GM23338 (cell line): ENCODE measurements at regions not wholly inside any gene's neighbourhood (a gene's known extent, or its start where the extent isn't known, plus 50 kb on each side); places are given as distances from the start of the nearest gene placed in this dataset.

Experiments
- ATAC-seq: fragments of 200-7000 bp; cut with Tn5 transposase; 3 replicates; pipeline ENCODE4 v1.9.1; 2020
- DNase-seq: peaks from one replicate; pipeline ENCODE4 v3.0.0-alpha.2; 2015; ENCODE audit warnings: low spot score
- H2AFZ ChIP-seq: fragments of 200-600 bp; sonication (generic); 2 replicates; pipeline ENCODE4 v1.8.0; 2016; ENCODE audit warnings: antibody characterized with exemption, mild to moderate bottlenecking, moderate library complexity
- H3F3A ChIP-seq: fragments of 200-600 bp; sonication (generic); replicated peaks from 2 replicates; pipeline ENCODE4 v1.8.0; 2017; ENCODE audit warnings: antibody characterized with exemption, mixed run types, low read depth
- H3K27ac ChIP-seq: fragments of 200-600 bp; sonication (generic); 2 replicates; pipeline ENCODE4 v1.6.1; 2016; ENCODE audit warnings: low read depth
- H3K27me3 ChIP-seq: fragments of 200-600 bp; sonication (generic); 2 replicates; pipeline ENCODE4 v1.8.0; 2016; ENCODE audit warnings: mild to moderate bottlenecking, mixed run types, moderate library complexity; ENCODE audit not compliant: insufficient read depth
- H3K36me3 ChIP-seq: fragments of 200-600 bp; sonication (generic); 2 replicates; pipeline ENCODE4 v1.8.0; 2016; ENCODE audit warnings: mild to moderate bottlenecking; ENCODE audit not compliant: insufficient read depth
- H3K4me1 ChIP-seq: fragments of 200-600 bp; sonication (generic); 2 replicates; pipeline ENCODE4 v1.8.0; 2016; ENCODE audit warnings: mild to moderate bottlenecking, moderate library complexity; ENCODE audit not compliant: insufficient read depth
- H3K4me2 ChIP-seq: fragments of 200-600 bp; sonication (generic); 2 replicates; pipeline ENCODE4 v1.7.1; 2017; ENCODE audit warnings: mixed run types
- H3K4me3 ChIP-seq: fragments of 200-600 bp; sonication (generic); 2 replicates; pipeline ENCODE4 v1.6.1; 2016; ENCODE audit warnings: mixed run types
- H3K79me2 ChIP-seq: fragments of 200-600 bp; sonication (generic); replicated peaks from 2 replicates; pipeline ENCODE4 v1.8.0; 2017; ENCODE audit warnings: mild to moderate bottlenecking; ENCODE audit not compliant: insufficient read depth
- H3K9me2 ChIP-seq: fragments of 200-600 bp; sonication (generic); 2 replicates; pipeline ENCODE4 v1.8.0; 2017; ENCODE audit not compliant: insufficient read depth
- H4K20me1 ChIP-seq: fragments of 200-600 bp; sonication (generic); replicated peaks from 2 replicates; pipeline ENCODE4 v1.8.0; 2017; ENCODE audit warnings: mild to moderate bottlenecking; ENCODE audit not compliant: insufficient read depth
- H3K27ac Mint-ChIP-seq: 2 replicates; pipeline ENCODE4 v1.8.0; 2020; ENCODE audit warnings: inconsistent platforms, mild to moderate bottlenecking, moderate library complexity, mixed read lengths
- H3K27me3 Mint-ChIP-seq: 3 replicates; pipeline ENCODE4 v1.8.0; 2022; ENCODE audit warnings: low read depth, mild to moderate bottlenecking, moderate library complexity, mixed read lengths, inconsistent platforms; ENCODE audit not compliant: insufficient read depth, poor library complexity
- H3K36me3 Mint-ChIP-seq: 3 replicates; pipeline ENCODE4 v1.8.0; 2021; ENCODE audit warnings: low read depth, mild to moderate bottlenecking, inconsistent platforms, moderate library complexity, mixed read lengths
- H3K4me1 Mint-ChIP-seq: 3 replicates; pipeline ENCODE4 v1.8.0; 2020; ENCODE audit warnings: mild to moderate bottlenecking, inconsistent platforms, mixed read lengths
- H3K4me3 Mint-ChIP-seq: 3 replicates; pipeline ENCODE4 v1.8.0; 2021; ENCODE audit warnings: moderate library complexity, mild to moderate bottlenecking, inconsistent platforms, mixed read lengths
- H3K9me3 Mint-ChIP-seq: 3 replicates; pipeline ENCODE4 v1.8.0; 2020; ENCODE audit warnings: moderate library complexity, mild to moderate bottlenecking, inconsistent platforms, mixed read lengths
- CREB1 ChIP-seq: fragments of 250-450 bp; sonication (Bioruptor Pico); IDR thresholded peaks from 2 replicates; pipeline ENCODE4 v1.5.0; 2020; ENCODE audit warnings: low read depth, mild to moderate bottlenecking, moderate library complexity
- ETS1 ChIP-seq: IDR thresholded peaks from 2 replicates; pipeline ENCODE4 v1.6.1; 2016; ENCODE audit warnings: antibody characterized with exemption
- EZH2 ChIP-seq: fragments of 200-600 bp; sonication (generic); IDR thresholded peaks from one replicate; pipeline ENCODE4 v1.8.0; 2017; ENCODE audit warnings: antibody characterized with exemption, mild to moderate bottlenecking, low read depth; ENCODE audit not compliant: unreplicated experiment
- EZH2phosphoT487 ChIP-seq: fragments of 200-600 bp; sonication (generic); IDR thresholded peaks from one replicate; pipeline ENCODE4 v1.8.1; 2018; ENCODE audit warnings: antibody characterized with exemption; ENCODE audit not compliant: unreplicated experiment
- JUNB ChIP-seq: IDR thresholded peaks from one replicate; pipeline ENCODE4 v1.6.1; 2016; ENCODE audit warnings: antibody characterized with exemption; ENCODE audit not compliant: unreplicated experiment
- NANOG ChIP-seq: IDR thresholded peaks from 2 replicates; pipeline ENCODE4 v1.6.1; 2016; ENCODE audit warnings: antibody characterized with exemption, borderline replicate concordance
- POLR2AphosphoS5 ChIP-seq: IDR thresholded peaks from 2 replicates; pipeline ENCODE4 v1.6.1; 2016; ENCODE audit warnings: antibody characterized with exemption, low read depth
- REST ChIP-seq: IDR thresholded peaks from one replicate; pipeline ENCODE4 v1.6.1; 2018; ENCODE audit warnings: antibody characterized with exemption; ENCODE audit not compliant: unreplicated experiment
- STAT1 ChIP-seq: IDR thresholded peaks from one replicate; pipeline ENCODE4 v1.6.1; 2016; ENCODE audit warnings: antibody characterized with exemption; ENCODE audit not compliant: unreplicated experiment
- ZNF114 ChIP-seq: fragments of 250-450 bp; sonication (Bioruptor Pico); IDR thresholded peaks from 2 replicates; pipeline ENCODE4 v1.5.0; 2020; ENCODE audit warnings: mild to moderate bottlenecking, moderate library complexity
- ZNF331 ChIP-seq: fragments of 250-450 bp; sonication (Bioruptor Pico); IDR thresholded peaks from 2 replicates; pipeline ENCODE4 v1.5.0; 2020; ENCODE audit warnings: low read depth, mild to moderate bottlenecking, moderate library complexity
- TF ChIP-seq, protein P1 (sequence below): fragments of 250-450 bp; sonication (Bioruptor Pico); IDR thresholded peaks from 2 replicates; pipeline ENCODE4 v1.5.0; 2020; ENCODE audit warnings: mild to moderate bottlenecking, moderate library complexity
- TF ChIP-seq, protein P2 (sequence below), 2 experiments: fragments of 200-600 bp in 1 of 2; sonication (generic) in 1 of 2; conservative IDR thresholded peaks; 2 replicates each; pipeline versions ENCODE4 v1.5.1 to v1.6.1; 2016 to 2017; ENCODE audit warnings: antibody characterized with exemption in 2 of 2, low read depth in 2 of 2, mild to moderate bottlenecking in 2 of 2, moderate library complexity in 1 of 2

GRCh38 chr17:14704121-14704520 lies 403.2 kb downstream of the HS3ST3B1 start:
- Histone ChIP-seq H3K36me3 (no peaks in the 10 kb centered on the region), H3K27me3 (no peaks in the 10 kb centered on the region), H3K79me2 (no peaks in the 10 kb centered on the region), H2AFZ (no peak overlapping the region), H3K4me1 (peaks cover 13% of the 10 kb centered on the region; the same call in 1 of the 2 replicates), H3K4me3 (no peak overlapping the region), H3F3A (no peaks in the 10 kb centered on the region), H3K9me2 (0 out of 2 replicates have a peak, but pooled peaks cover 4% of the 10 kb centered on the region), H3K4me2 (no peak overlapping the region), H4K20me1 (no peaks in the 10 kb centered on the region), H3K27ac (no peak overlapping the region)
- Mint-ChIP-seq H3K4me1 (peaks cover 12% of the 10 kb centered on the region; the same call in 2 of the 3 replicates), H3K4me3 (no peak overlapping the region), H3K27me3 (peaks cover 2% of the 10 kb centered on the region), H3K9me3 (no peaks in the 10 kb centered on the region), H3K36me3 (no peaks in the 10 kb centered on the region), H3K27ac (no peak overlapping the region)
- TF ChIP-seq ZNF331 (CRISPR knock-in tag) (no peak), NANOG (no peak), ETS1 (no peak), JUNB (no peak), REST (no peak), STAT1 (no peak), POLR2AphosphoS5 (no peak), EZH2phosphoT487 (no peak), ZNF114 (CRISPR knock-in tag) (no peak), CREB1 (CRISPR knock-in tag) (no peak), EZH2 (no peak)
- TF ChIP-seq, protein P1, sequence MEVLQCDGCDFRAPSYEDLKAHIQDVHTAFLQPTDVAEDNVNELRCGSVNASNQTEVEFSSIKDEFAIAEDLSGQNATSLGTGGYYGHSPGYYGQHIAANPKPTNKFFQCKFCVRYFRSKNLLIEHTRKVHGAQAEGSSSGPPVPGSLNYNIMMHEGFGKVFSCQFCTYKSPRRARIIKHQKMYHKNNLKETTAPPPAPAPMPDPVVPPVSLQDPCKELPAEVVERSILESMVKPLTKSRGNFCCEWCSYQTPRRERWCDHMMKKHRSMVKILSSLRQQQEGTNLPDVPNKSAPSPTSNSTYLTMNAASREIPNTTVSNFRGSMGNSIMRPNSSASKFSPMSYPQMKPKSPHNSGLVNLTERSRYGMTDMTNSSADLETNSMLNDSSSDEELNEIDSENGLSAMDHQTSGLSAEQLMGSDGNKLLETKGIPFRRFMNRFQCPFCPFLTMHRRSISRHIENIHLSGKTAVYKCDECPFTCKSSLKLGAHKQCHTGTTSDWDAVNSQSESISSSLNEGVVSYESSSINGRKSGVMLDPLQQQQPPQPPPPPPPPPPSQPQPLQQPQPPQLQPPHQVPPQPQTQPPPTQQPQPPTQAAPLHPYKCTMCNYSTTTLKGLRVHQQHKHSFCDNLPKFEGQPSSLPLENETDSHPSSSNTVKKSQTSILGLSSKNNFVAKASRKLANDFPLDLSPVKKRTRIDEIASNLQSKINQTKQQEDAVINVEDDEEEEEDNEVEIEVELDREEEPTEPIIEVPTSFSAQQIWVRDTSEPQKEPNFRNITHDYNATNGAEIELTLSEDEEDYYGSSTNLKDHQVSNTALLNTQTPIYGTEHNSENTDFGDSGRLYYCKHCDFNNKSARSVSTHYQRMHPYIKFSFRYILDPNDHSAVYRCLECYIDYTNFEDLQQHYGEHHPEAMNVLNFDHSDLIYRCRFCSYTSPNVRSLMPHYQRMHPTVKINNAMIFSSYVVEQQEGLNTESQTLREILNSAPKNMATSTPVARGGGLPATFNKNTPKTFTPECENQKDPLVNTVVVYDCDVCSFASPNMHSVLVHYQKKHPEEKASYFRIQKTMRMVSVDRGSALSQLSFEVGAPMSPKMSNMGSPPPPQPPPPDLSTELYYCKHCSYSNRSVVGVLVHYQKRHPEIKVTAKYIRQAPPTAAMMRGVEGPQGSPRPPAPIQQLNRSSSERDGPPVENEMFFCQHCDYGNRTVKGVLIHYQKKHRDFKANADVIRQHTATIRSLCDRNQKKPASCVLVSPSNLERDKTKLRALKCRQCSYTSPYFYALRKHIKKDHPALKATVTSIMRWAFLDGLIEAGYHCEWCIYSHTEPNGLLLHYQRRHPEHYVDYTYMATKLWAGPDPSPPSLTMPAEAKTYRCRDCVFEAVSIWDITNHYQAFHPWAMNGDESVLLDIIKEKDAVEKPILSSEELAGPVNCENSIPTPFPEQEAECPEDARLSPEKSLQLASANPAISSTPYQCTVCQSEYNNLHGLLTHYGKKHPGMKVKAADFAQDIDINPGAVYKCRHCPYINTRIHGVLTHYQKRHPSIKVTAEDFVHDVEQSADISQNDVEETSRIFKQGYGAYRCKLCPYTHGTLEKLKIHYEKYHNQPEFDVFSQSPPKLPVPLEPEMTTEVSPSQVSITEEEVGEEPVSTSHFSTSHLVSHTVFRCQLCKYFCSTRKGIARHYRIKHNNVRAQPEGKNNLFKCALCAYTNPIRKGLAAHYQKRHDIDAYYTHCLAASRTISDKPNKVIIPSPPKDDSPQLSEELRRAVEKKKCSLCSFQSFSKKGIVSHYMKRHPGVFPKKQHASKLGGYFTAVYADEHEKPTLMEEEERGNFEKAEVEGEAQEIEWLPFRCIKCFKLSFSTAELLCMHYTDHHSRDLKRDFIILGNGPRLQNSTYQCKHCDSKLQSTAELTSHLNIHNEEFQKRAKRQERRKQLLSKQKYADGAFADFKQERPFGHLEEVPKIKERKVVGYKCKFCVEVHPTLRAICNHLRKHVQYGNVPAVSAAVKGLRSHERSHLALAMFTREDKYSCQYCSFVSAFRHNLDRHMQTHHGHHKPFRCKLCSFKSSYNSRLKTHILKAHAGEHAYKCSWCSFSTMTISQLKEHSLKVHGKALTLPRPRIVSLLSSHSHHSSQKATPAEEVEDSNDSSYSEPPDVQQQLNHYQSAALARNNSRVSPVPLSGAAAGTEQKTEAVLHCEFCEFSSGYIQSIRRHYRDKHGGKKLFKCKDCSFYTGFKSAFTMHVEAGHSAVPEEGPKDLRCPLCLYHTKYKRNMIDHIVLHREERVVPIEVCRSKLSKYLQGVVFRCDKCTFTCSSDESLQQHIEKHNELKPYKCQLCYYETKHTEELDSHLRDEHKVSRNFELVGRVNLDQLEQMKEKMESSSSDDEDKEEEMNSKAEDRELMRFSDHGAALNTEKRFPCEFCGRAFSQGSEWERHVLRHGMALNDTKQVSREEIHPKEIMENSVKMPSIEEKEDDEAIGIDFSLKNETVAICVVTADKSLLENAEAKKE (CRISPR knock-in tag): no peak
- TF ChIP-seq, protein P2, sequence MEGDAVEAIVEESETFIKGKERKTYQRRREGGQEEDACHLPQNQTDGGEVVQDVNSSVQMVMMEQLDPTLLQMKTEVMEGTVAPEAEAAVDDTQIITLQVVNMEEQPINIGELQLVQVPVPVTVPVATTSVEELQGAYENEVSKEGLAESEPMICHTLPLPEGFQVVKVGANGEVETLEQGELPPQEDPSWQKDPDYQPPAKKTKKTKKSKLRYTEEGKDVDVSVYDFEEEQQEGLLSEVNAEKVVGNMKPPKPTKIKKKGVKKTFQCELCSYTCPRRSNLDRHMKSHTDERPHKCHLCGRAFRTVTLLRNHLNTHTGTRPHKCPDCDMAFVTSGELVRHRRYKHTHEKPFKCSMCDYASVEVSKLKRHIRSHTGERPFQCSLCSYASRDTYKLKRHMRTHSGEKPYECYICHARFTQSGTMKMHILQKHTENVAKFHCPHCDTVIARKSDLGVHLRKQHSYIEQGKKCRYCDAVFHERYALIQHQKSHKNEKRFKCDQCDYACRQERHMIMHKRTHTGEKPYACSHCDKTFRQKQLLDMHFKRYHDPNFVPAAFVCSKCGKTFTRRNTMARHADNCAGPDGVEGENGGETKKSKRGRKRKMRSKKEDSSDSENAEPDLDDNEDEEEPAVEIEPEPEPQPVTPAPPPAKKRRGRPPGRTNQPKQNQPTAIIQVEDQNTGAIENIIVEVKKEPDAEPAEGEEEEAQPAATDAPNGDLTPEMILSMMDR (conservative IDR thresholded peaks at IDR 0.05; ENCODE audit: low read depth in 2 of 2): no peak
- ATAC-seq (no peak), DNase-seq (no peak)
